A549 (cell line): ENCODE measurements at regions not wholly inside any gene's neighbourhood (a gene's known extent, or its start where the extent isn't known, plus 50 kb on each side); places are given as distances from the start of the nearest gene placed in this dataset.

ENCODE experiments used
- ATAC-seq, 2 experiments: fragments of 200-7000 bp in 1 of 2; fragments of >200 bp in 1 of 2; cut with Nextera tagmentation in 1 of 2; cut with Tn5 transposase in 1 of 2; 3 replicates each; pipeline versions ENCODE4 v1.8.0 to v1.9.1; 2018 to 2020; ENCODE audit warnings: mild to moderate bottlenecking in 1 of 2, moderate library complexity in 1 of 2
- CTCF ChIA-PET: fragments of 300-600 bp; sonication (Branson Sonifier 250); formaldehyde crosslinking; extraction: SDS; loops from one replicate; lab custom pipeline; 2021; ENCODE audit warnings: antibody characterized with exemption, inconsistent platforms; lab: Yijun Ruan, JAX
- POLR2A ChIA-PET: fragments of 350-600 bp; formaldehyde crosslinking; extraction: SDS; loops from one replicate; lab custom pipeline; 2021; ENCODE audit warnings: antibody characterized with exemption, inconsistent platforms; lab: Yijun Ruan, JAX
- DNase-seq, 2 experiments: peaks; one replicate each; pipeline versions ENCODE4 v3.0.0 to v3.0.0-alpha.2; 2011 to 2016; ENCODE audit warnings: low read depth in 1 of 2, low spot score in 1 of 2
- FAIRE-seq: peaks from 2 replicates; lab custom pipeline; 2011; peaks lifted over from hg19 to GRCh38; lab: Jason Lieb, UNC
- H3K27ac ChIP-seq, 2 experiments: fragments of >200 bp; sonication (Bioruptor Twin); formaldehyde crosslinking; 3 replicates each; pipeline ENCODE4 v1.5.1; 2016 to 2017
- H3K4me1 ChIP-seq: fragments of >200 bp; sonication (Bioruptor Twin); formaldehyde crosslinking; 3 replicates; pipeline ENCODE4 v1.6.1; 2016
- H3K4me2 ChIP-seq: fragments of >200 bp; sonication (Bioruptor Twin); formaldehyde crosslinking; 3 replicates; pipeline ENCODE4 v1.6.1; 2016
- H3K4me3 ChIP-seq: fragments of >200 bp; sonication (Bioruptor Twin); formaldehyde crosslinking; 3 replicates; pipeline ENCODE4 v1.5.1; 2016
- H3K9me3 ChIP-seq: fragments of >200 bp; sonication (Bioruptor Twin); formaldehyde crosslinking; 3 replicates; pipeline ENCODE4 v1.6.1; 2016
- BHLHE40 ChIP-seq: IDR thresholded peaks from 2 replicates; pipeline ENCODE4 v1.6.1; 2012; ENCODE audit warnings: low read depth, low read length, inconsistent platforms
- CBX8 ChIP-seq: fragments of 200-600 bp; sonication (generic); IDR thresholded peaks from 2 replicates; pipeline ENCODE4 v1.6.1; 2016
- EHF ChIP-seq: fragments of 250-450 bp; sonication (Bioruptor Pico); IDR thresholded peaks from 2 replicates; pipeline ENCODE4 v1.5.0; 2020; ENCODE audit warnings: mild to moderate bottlenecking
- EP300 ChIP-seq, 2 experiments: fragments of >200 bp; sonication (Bioruptor Twin); formaldehyde crosslinking; IDR thresholded peaks; 2 replicates in 1 of 2; 3 replicates in 1 of 2; pipeline ENCODE4 v1.6.1; 2016 to 2017
- ESRRA ChIP-seq: fragments of 150-350 bp; IDR thresholded peaks from 2 replicates; pipeline ENCODE4 v1.6.1; 2014; ENCODE audit warnings: mild to moderate bottlenecking, low read length, borderline replicate concordance
- FOSL2 ChIP-seq, 2 experiments: fragments of 450-650 bp in 1 of 2; fragments of >200 bp in 1 of 2; sonication (Bioruptor Twin) in 1 of 2; formaldehyde crosslinking; IDR thresholded peaks; 2 replicates each; pipeline versions ENCODE4 v1.5.0 to v1.6.1; 2016 to 2020; ENCODE audit warnings: mild to moderate bottlenecking in 1 of 2, moderate library complexity in 1 of 2
- FOXS1 ChIP-seq: fragments of 250-450 bp; sonication (Bioruptor Pico); IDR thresholded peaks from 2 replicates; pipeline ENCODE4 v1.5.0; 2020; ENCODE audit warnings: mild to moderate bottlenecking, moderate library complexity
- GATA3 ChIP-seq: IDR thresholded peaks from 2 replicates; pipeline ENCODE4 v1.6.1; 2012; ENCODE audit warnings: borderline replicate concordance
- JUN ChIP-seq, 2 experiments: fragments of >200 bp; sonication (Bioruptor Twin); formaldehyde crosslinking; IDR thresholded peaks; 2 replicates in 1 of 2; 3 replicates in 1 of 2; pipeline ENCODE4 v1.6.1; 2016 to 2017
- JUNB ChIP-seq: fragments of >200 bp; sonication (Bioruptor Twin); formaldehyde crosslinking; IDR thresholded peaks from 2 replicates; pipeline ENCODE4 v1.6.1; 2016
- MAZ ChIP-seq: fragments of 150-350 bp; IDR thresholded peaks from 2 replicates; pipeline ENCODE4 v1.6.1; 2014; ENCODE audit warnings: antibody characterized with exemption, low read depth, low read length, borderline replicate concordance
- MYC ChIP-seq: IDR thresholded peaks from 2 replicates; pipeline ENCODE4 v1.6.1; 2012; ENCODE audit warnings: mild to moderate bottlenecking, inconsistent platforms, low read length, improper control_type of control experiment, borderline replicate concordance
- NR3C1 ChIP-seq: fragments of >200 bp; sonication (Bioruptor Twin); formaldehyde crosslinking; IDR thresholded peaks from 3 replicates; pipeline ENCODE4 v1.6.1; 2017
- POLR2AphosphoS2 ChIP-seq: conservative IDR thresholded peaks from 2 replicates; pipeline ENCODE4 v1.6.1; 2012; ENCODE audit warnings: low read length, improper control_type of control experiment, inconsistent platforms
- RFX5 ChIP-seq: fragments of 450-650 bp; IDR thresholded peaks from 2 replicates; pipeline ENCODE4 v1.7.1; 2014; ENCODE audit warnings: antibody characterized with exemption, mild to moderate bottlenecking, moderate library complexity
- TFCP2L1 ChIP-seq: fragments of 250-450 bp; sonication (Bioruptor Pico); IDR thresholded peaks from 2 replicates; pipeline ENCODE4 v1.5.0; 2021; ENCODE audit warnings: mild to moderate bottlenecking
- WGBS: methylation state at CpG from one replicate; pipeline ENCODE4 v1.1.6; 2017; ENCODE audit errors: missing lambda C conversion rate; 5-methylcytosine and 5-hydroxymethylcytosine counted together
- TF ChIP-seq, protein P1 (sequence below): fragments of 450-650 bp; IDR thresholded peaks from 2 replicates; pipeline ENCODE4 v1.6.1; 2014; ENCODE audit warnings: antibody characterized with exemption
- TF ChIP-seq, protein P2 (sequence below): fragments of >200 bp; sonication (Bioruptor Twin); formaldehyde crosslinking; IDR thresholded peaks from 3 replicates; pipeline ENCODE4 v1.6.1; 2016
- TF ChIP-seq, protein P3 (sequence below): fragments of 200-600 bp; sonication (generic); IDR thresholded peaks from 2 replicates; pipeline ENCODE4 v1.6.1; 2016; ENCODE audit warnings: antibody characterized with exemption, mild to moderate bottlenecking, moderate library complexity
- TF ChIP-seq, protein P4 (sequence below): IDR thresholded peaks from 2 replicates; pipeline ENCODE4 v1.6.1; 2012; ENCODE audit warnings: low read depth, borderline replicate concordance

DNA sequence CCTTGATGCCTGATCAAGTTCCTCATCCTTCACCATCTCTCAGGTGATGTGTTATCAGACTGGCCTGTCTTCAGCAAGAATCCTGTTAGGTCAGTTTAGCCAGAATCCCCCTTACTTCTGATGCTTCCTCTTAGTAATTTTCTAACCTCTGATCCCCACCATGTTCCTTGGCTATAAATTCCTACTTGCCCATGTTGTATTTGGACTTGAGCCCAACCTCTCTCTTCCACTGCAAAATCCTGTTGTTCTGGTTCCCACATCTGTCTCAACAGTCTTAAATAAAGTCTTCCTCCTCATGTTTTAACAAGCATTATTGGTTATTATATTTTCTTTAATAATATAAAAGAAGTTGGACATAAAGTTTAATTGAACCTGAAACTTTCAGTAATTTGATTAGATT is 987.8 kb upstream of the USP15 start:
- Histone ChIP-seq H3K4me1 (no peaks in the 10 kb centered on the region), H3K9me3 (no peaks in the 10 kb centered on the region), H3K4me2 (no peak overlapping the region), H3K27ac (no peak overlapping the region), H3K4me3 (no peak overlapping the region)
- ATAC-seq (no peak), DNase-seq (no peak), FAIRE-seq (no peak)
- ChIA-PET POLR2A (no interaction called here), CTCF (no interaction called here)
- TF ChIP-seq MAZ (no peak), JUN (IDR thresholded peaks at IDR 0.05) (no peak), BHLHE40 (no peak), MYC (no peak), EHF (no peak), POLR2AphosphoS2 (no peak), CBX8 (no peak), EP300 (IDR thresholded peaks at IDR 0.05) (no peak), FOXS1 (CRISPR knock-in tag) (no peak), ESRRA (no peak)
- TF ChIP-seq, protein P1, sequence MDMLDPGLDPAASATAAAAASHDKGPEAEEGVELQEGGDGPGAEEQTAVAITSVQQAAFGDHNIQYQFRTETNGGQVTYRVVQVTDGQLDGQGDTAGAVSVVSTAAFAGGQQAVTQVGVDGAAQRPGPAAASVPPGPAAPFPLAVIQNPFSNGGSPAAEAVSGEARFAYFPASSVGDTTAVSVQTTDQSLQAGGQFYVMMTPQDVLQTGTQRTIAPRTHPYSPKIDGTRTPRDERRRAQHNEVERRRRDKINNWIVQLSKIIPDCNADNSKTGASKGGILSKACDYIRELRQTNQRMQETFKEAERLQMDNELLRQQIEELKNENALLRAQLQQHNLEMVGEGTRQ: no peak
- TF ChIP-seq, protein P2, sequence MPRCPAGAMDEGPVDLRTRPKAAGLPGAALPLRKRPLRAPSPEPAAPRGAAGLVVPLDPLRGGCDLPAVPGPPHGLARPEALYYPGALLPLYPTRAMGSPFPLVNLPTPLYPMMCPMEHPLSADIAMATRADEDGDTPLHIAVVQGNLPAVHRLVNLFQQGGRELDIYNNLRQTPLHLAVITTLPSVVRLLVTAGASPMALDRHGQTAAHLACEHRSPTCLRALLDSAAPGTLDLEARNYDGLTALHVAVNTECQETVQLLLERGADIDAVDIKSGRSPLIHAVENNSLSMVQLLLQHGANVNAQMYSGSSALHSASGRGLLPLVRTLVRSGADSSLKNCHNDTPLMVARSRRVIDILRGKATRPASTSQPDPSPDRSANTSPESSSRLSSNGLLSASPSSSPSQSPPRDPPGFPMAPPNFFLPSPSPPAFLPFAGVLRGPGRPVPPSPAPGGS: no peak
- TF ChIP-seq, protein P3, sequence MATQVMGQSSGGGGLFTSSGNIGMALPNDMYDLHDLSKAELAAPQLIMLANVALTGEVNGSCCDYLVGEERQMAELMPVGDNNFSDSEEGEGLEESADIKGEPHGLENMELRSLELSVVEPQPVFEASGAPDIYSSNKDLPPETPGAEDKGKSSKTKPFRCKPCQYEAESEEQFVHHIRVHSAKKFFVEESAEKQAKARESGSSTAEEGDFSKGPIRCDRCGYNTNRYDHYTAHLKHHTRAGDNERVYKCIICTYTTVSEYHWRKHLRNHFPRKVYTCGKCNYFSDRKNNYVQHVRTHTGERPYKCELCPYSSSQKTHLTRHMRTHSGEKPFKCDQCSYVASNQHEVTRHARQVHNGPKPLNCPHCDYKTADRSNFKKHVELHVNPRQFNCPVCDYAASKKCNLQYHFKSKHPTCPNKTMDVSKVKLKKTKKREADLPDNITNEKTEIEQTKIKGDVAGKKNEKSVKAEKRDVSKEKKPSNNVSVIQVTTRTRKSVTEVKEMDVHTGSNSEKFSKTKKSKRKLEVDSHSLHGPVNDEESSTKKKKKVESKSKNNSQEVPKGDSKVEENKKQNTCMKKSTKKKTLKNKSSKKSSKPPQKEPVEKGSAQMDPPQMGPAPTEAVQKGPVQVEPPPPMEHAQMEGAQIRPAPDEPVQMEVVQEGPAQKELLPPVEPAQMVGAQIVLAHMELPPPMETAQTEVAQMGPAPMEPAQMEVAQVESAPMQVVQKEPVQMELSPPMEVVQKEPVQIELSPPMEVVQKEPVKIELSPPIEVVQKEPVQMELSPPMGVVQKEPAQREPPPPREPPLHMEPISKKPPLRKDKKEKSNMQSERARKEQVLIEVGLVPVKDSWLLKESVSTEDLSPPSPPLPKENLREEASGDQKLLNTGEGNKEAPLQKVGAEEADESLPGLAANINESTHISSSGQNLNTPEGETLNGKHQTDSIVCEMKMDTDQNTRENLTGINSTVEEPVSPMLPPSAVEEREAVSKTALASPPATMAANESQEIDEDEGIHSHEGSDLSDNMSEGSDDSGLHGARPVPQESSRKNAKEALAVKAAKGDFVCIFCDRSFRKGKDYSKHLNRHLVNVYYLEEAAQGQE: no peak

DNA sequence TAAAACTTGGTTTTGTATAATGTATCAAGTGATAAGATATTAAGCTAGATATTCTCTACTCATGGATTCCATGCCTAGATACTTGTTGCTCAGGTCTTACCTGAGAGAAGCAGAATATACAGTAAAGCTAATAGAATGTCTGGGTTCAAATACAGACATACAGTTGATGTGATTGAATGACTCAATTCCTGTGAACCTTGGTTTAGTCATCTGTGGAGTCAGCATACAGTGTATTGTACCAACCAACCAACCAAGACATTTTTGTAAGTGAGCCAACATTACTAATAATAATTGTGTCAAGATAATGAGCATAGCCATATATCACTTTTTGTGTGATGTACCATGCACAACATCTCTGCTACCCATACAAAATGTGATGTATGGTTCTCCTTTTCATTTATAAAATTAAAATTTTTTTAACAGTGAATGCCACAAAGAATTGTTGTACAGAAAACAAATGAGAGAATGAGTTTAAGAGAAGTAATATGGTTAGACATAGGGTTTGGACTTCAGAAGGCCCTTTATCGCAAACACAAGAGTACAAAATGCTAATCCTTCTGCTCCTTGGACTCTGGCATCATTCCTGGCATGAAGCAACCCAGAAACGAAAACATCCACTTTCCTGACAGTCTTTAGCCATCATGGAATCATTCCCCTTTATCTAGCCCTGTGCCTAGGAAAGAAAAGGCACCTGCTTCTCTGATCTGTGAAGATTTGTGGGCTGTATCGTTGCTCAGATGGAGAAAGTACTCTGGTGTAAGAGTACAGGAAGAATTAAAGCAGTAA is 977.2 kb upstream of the USP15 start:
- POLR2A ChIA-PET: no interaction called here

More for the DNA sequence above, 977.2 kb upstream of the USP15 start:
- no peak overlapping the region for H3K4me2 ChIP-seq
- DNase-seq (no peak), FAIRE-seq (no peak), ATAC-seq (no peak)
- no peaks in the 10 kb centered on the region for H3K9me3 ChIP-seq
- TF ChIP-seq, protein P2: no peak
- TF ChIP-seq JUNB (no peak), FOSL2 (IDR thresholded peaks at IDR 0.05) (no peak), FOSL2 (CRISPR knock-in tag; IDR thresholded peaks at IDR 0.05) (no peak), TFCP2L1 (no peak), NR3C1 (no peak), RFX5 (no peak), GATA3 (no peak)
- TF ChIP-seq, protein P4, sequence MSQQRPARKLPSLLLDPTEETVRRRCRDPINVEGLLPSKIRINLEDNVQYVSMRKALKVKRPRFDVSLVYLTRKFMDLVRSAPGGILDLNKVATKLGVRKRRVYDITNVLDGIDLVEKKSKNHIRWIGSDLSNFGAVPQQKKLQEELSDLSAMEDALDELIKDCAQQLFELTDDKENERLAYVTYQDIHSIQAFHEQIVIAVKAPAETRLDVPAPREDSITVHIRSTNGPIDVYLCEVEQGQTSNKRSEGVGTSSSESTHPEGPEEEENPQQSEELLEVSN: no peak
- CTCF ChIA-PET: no interaction called here
- no peak overlapping the region for H3K4me3 ChIP-seq
- H3K27ac ChIP-seq: no peak overlapping the region
- WGBS: 1% methylated on average over 3 of the region's 3 CpGs
- no peaks in the 10 kb centered on the region for H3K4me1 ChIP-seq
